ENCODE measurements at regions not wholly inside any gene's neighbourhood (a gene's known extent, or its start where the extent isn't known, plus 50 kb on each side); places are given as distances from the start of the nearest gene placed in this dataset.

GRCh38 chrX:98523521-98523920 lies 1639.8 kb downstream of the RPA4 start:
- ChIA-PET CTCF (no interaction called here), POLR2A (ENCODE audit: unreplicated experiment) (no interaction called here)
- Histone ChIP-seq H2BK5ac (ENCODE audit: low read depth, low read length, poor library complexity, severe bottlenecking) (no peak overlapping the region), H3K36me3 (ENCODE audit: control insufficient read depth, insufficient read depth, low read length) (no peaks in the 10 kb centered on the region), H2AK9ac (replicated peaks; ENCODE audit: low read depth, low read length, poor library complexity) (no peak overlapping the region), H3K14ac (replicated peaks; ENCODE audit: low read depth, low read length) (no peak overlapping the region), H3K56ac (ENCODE audit: extremely low read depth, insufficient read depth, low read length) (no peak overlapping the region), H3K4me2 (ENCODE audit: low read depth, low read length) (no peak overlapping the region), H3K4ac (ENCODE audit: low read depth, low read length) (no peak overlapping the region), H2BK15ac (ENCODE audit: low read depth, low read length) (no peak overlapping the region), H3K27ac (ENCODE audit: insufficient read depth, low read length) (no peak overlapping the region), H3K23ac (ENCODE audit: low read depth, low read length) (no peak overlapping the region), H2BK120ac (ENCODE audit: low read depth, low read length) (no peak overlapping the region), H4K5ac (ENCODE audit: low read depth, low read length) (no peak overlapping the region), H3K9ac (ENCODE audit: low read depth, low read length) (no peak overlapping the region), H2BK20ac (ENCODE audit: low read depth, low read length) (no peak overlapping the region), H3K9me3 (ENCODE audit: control insufficient read depth, insufficient read depth, low read length) (no peaks in the 10 kb centered on the region), H3K9me1 (ENCODE audit: insufficient read depth, low read length) (no peaks in the 10 kb centered on the region), H2AK5ac (ENCODE audit: low read depth, low read length) (no peak overlapping the region), H4K8ac (ENCODE audit: low read depth in 2 of 2, low read length in 2 of 2) (no peak overlapping the region), H3K4me3 (ENCODE audit: insufficient read depth, low read depth, low read length) (no peak overlapping the region), H4K91ac (ENCODE audit: insufficient read depth, low read depth, low read length) (no peak overlapping the region), H3K4me1 (ENCODE audit: control insufficient read depth, insufficient read depth, low read length) (no peaks in the 10 kb centered on the region), H2AFZ (replicated peaks; ENCODE audit: low read length, poor library complexity) (no peak overlapping the region), H3K18ac (ENCODE audit: low read depth, low read length) (no peak overlapping the region), H4K20me1 (ENCODE audit: insufficient read depth, low read length) (no peaks in the 10 kb centered on the region), H3K79me1 (ENCODE audit: low read depth in 1 of 2, low read length in 2 of 2) (no peaks in the 10 kb centered on the region), H3K27me3 (ENCODE audit: control insufficient read depth, insufficient read depth, low read length) (no peaks in the 10 kb centered on the region)
- BruUV-seq (replicated peaks): no TSS peak
- no peak for ATAC-seq (ENCODE audit: low read depth)
- intact Hi-C loops (cut with micrococcal nuclease): no loop called here
- WGBS, 2 experiments (ENCODE audit: extremely low coverage in 2 of 2, insufficient read length in 1 of 2): 43% methylated on average over 2 of the region's 3 CpGs; no CpG with 5 or more reads in 1 of the 2 experiments
- TF ChIP-seq MAZ (IDR thresholded peaks at IDR 0.05; ENCODE audit: borderline replicate concordance, low read depth, low read length) (no peak), MXI1 (IDR thresholded peaks at IDR 0.05; ENCODE audit: borderline replicate concordance, low read depth, low read length) (no peak), CTCF (conservative IDR thresholded peaks at IDR 0.05; ENCODE audit: low read depth, low read length) (no peak), FOS (IDR thresholded peaks at IDR 0.05; ENCODE audit: low read depth, low read length) (no peak), RAD21 (IDR thresholded peaks at IDR 0.05; ENCODE audit: low read length) (no peak), CHD1 (IDR thresholded peaks at IDR 0.05; ENCODE audit: low read depth, low read length) (no peak), RCOR1 (IDR thresholded peaks at IDR 0.05; ENCODE audit: insufficient replicate concordance, low read length) (no peak), MAFK (IDR thresholded peaks at IDR 0.05; ENCODE audit: low read depth, low read length) (no peak), CEBPB (IDR thresholded peaks at IDR 0.05; ENCODE audit: low read depth, low read length) (no peak), RFX5 (IDR thresholded peaks at IDR 0.05; ENCODE audit: low read depth, low read length) (no peak), POLR2A (IDR thresholded peaks at IDR 0.05; ENCODE audit: low read depth, low read length) (no peak), USF2 (IDR thresholded peaks at IDR 0.05; ENCODE audit: low read depth, low read length) (no peak), BHLHE40 (IDR thresholded peaks at IDR 0.05; ENCODE audit: low read depth, low read length) (no peak), NFE2L2 (IDR thresholded peaks at IDR 0.05; ENCODE audit: low read depth, low read length) (no peak), SMC3 (IDR thresholded peaks at IDR 0.05; ENCODE audit: low read depth, low read length) (no peak)
- DNase-seq: no peak
- dilution Hi-C loops (cut with HindIII; ENCODE audit: low sequenced_read_pairs, unreplicated experiment): no loop called here
- in situ Hi-C loops (cut with MboI; ENCODE audit: low sequenced_read_pairs): no loop called here
